Naive thymus-derived CD4-positive, alpha-beta T cell (primary cell): ENCODE measurements at regions not wholly inside any gene's neighbourhood (a gene's known extent, or its start where the extent isn't known, plus 50 kb on each side); places are given as distances from the start of the nearest gene placed in this dataset.

Experiments
- ATAC-seq: fragments of 150-1000 bp; cut with Tn5 transposase; 2 replicates; pipeline ENCODE4 v1.10.0; 2021; ENCODE audit warnings: mild to moderate bottlenecking, moderate library complexity
- CTCF ChIA-PET: fragments of 350-600 bp; sonication (Branson Sonifier 250); formaldehyde crosslinking; loops from one replicate; lab custom pipeline; 2021; ENCODE audit warnings: antibody characterized with exemption; lab: Charles Lee
- POLR2A ChIA-PET: fragments of 350-600 bp; sonication (Branson Sonifier 250); formaldehyde crosslinking; loops from one replicate; lab custom pipeline; 2021; ENCODE audit warnings: antibody characterized with exemption, inconsistent platforms; lab: Charles Lee
- DNase-seq, 9 donors: peaks; one replicate each; pipeline versions ENCODE4 v3.0.0 to v3.0.0-alpha.2; 2020 to 2022; ENCODE audit warnings: mixed read lengths in 1 of 9
- H3K27ac ChIP-seq: one replicate; pipeline ENCODE4 v1.7.0; 2013; ENCODE audit warnings: mild to moderate bottlenecking, low read depth, low read length, moderate library complexity
- H3K27me3 ChIP-seq, 2 donors: one replicate each; pipeline ENCODE4 v1.7.0; 2013; ENCODE audit warnings: low read length in 2 of 2, mild to moderate bottlenecking in 2 of 2, moderate library complexity in 2 of 2; ENCODE audit not compliant: control insufficient read depth in 2 of 2, insufficient read depth in 2 of 2
- H3K36me3 ChIP-seq, 3 experiments: 1 replicate in 2 of 3; 2 replicates in 1 of 3; pipeline ENCODE4 v1.7.0; 2013; ENCODE audit warnings: low read length in 3 of 3, mild to moderate bottlenecking in 3 of 3, moderate library complexity in 1 of 3; ENCODE audit not compliant: insufficient read depth in 3 of 3, control insufficient read depth in 2 of 3
- H3K4me1 ChIP-seq, 2 donors: one replicate each; pipeline ENCODE4 v1.7.0; 2013; ENCODE audit warnings: low read length in 2 of 2, mild to moderate bottlenecking in 2 of 2, moderate library complexity in 1 of 2; ENCODE audit not compliant: control insufficient read depth in 2 of 2, insufficient read depth in 2 of 2
- H3K4me3 ChIP-seq: 2 replicates; pipeline ENCODE4 v1.7.0; 2013; ENCODE audit warnings: mild to moderate bottlenecking, low read length
- H3K9me3 ChIP-seq, 3 experiments: 1 replicate in 2 of 3; 2 replicates in 1 of 3; pipeline ENCODE4 v1.7.0; 2013; ENCODE audit warnings: low read length in 3 of 3; ENCODE audit not compliant: control insufficient read depth in 2 of 3
- H3K27ac Mint-ChIP-seq, 9 donors: one replicate each; pipeline ENCODE4 v1.8.0; 2020 to 2022; ENCODE audit warnings: mixed read lengths in 9 of 9, mild to moderate bottlenecking in 8 of 9, moderate library complexity in 5 of 9, inconsistent platforms in 2 of 9
- H3K27me3 Mint-ChIP-seq, 5 donors: one replicate each; pipeline ENCODE4 v1.8.0; 2021 to 2022; ENCODE audit warnings: mixed read lengths in 5 of 5, mild to moderate bottlenecking in 1 of 5
- H3K36me3 Mint-ChIP-seq, 5 donors: one replicate each; pipeline ENCODE4 v1.8.0; 2020 to 2022; ENCODE audit warnings: mixed read lengths in 5 of 5, mild to moderate bottlenecking in 3 of 5, inconsistent platforms in 1 of 5
- H3K4me1 Mint-ChIP-seq, 7 donors: one replicate each; pipeline ENCODE4 v1.8.0; 2020 to 2022; ENCODE audit warnings: mixed read lengths in 7 of 7, mild to moderate bottlenecking in 3 of 7, inconsistent platforms in 1 of 7
- H3K4me3 Mint-ChIP-seq, 10 donors: one replicate each; pipeline ENCODE4 v1.8.0; 2020 to 2022; ENCODE audit warnings: mild to moderate bottlenecking in 10 of 10, mixed read lengths in 10 of 10, moderate library complexity in 6 of 10, inconsistent platforms in 2 of 10
- H3K9me3 Mint-ChIP-seq, 11 donors: one replicate each; pipeline ENCODE4 v1.8.0; 2020 to 2022; ENCODE audit warnings: mixed read lengths in 11 of 11, mild to moderate bottlenecking in 4 of 11, inconsistent platforms in 1 of 11, moderate library complexity in 1 of 11
- intact Hi-C, 2 donors: fragments of 100-400 bp; cut with micrococcal nuclease; formaldehyde crosslinking; loops; one replicate each; pipeline ENCODE4 v1.15.1; 2023

- no peak overlapping the region for H3K4me3 ChIP-seq
- DNase-seq (no peak), ATAC-seq (no peak)
- POLR2A ChIA-PET, result no interaction called here
- H3K36me3 Mint-ChIP-seq, result no peaks in the 10 kb centered on the region
- no peaks in the 10 kb centered on the region for H3K4me1 ChIP-seq
- H3K36me3 ChIP-seq, result no peaks in the 10 kb centered on the region
- H3K4me1 Mint-ChIP-seq, result no peaks in the 10 kb centered on the region
- H3K27ac Mint-ChIP-seq, result no peak overlapping the region
- H3K27me3 Mint-ChIP-seq, result no peaks in the 10 kb centered on the region
- H3K27me3 ChIP-seq, result no peaks in the 10 kb centered on the region
- CTCF ChIA-PET, result no interaction called here
- H3K4me3 Mint-ChIP-seq, result no peak overlapping the region
- H3K9me3 Mint-ChIP-seq, result peaks cover 0 to 25% (median 4%) of the 10 kb centered on the region in 11 donors
- H3K9me3 ChIP-seq, result no peaks in the 10 kb centered on the region
- intact Hi-C loops, result no loop called here
- H3K27ac ChIP-seq, result no peak overlapping the region
These were observed 510.0 kb downstream of the NLGN4X start for GRCh38 chrX:5718651-5719050.

GRCh38 chrX:5716666-5717065 is 512.0 kb downstream of the NLGN4X start:
- no peaks in the 10 kb centered on the region for H3K4me1 ChIP-seq
- Mint-ChIP-seq H3K27me3 (no peaks in the 10 kb centered on the region), H3K4me1 (no peaks in the 10 kb centered on the region), H3K27ac (no peak overlapping the region), H3K36me3 (no peaks in the 10 kb centered on the region), H3K9me3 (peaks cover 0 to 24% (median 4%) of the 10 kb centered on the region in 11 donors), H3K4me3 (no peak overlapping the region)
- H3K9me3 ChIP-seq, result no peaks in the 10 kb centered on the region
- H3K27me3 ChIP-seq, result no peaks in the 10 kb centered on the region
- POLR2A ChIA-PET, result no interaction called here
- H3K4me3 ChIP-seq, result no peak overlapping the region
- ATAC-seq (no peak), DNase-seq (no peak)
- no peak overlapping the region for H3K27ac ChIP-seq
- intact Hi-C loops, result no loop called here
- CTCF ChIA-PET, result no interaction called here
- H3K36me3 ChIP-seq, result no peaks in the 10 kb centered on the region

GRCh38 chrX:5708251-5708650 is 520.4 kb downstream of the NLGN4X start:
- CTCF ChIA-PET, result no interaction called here
- Histone ChIP-seq H3K36me3 (no peaks in the 10 kb centered on the region), H3K4me3 (no peak overlapping the region), H3K4me1 (no peaks in the 10 kb centered on the region), H3K9me3 (no peaks in the 10 kb centered on the region), H3K27ac (no peak overlapping the region), H3K27me3 (no peaks in the 10 kb centered on the region)
- intact Hi-C loops, result no loop called here
- Mint-ChIP-seq H3K4me3 (no peak overlapping the region), H3K27ac (no peak overlapping the region), H3K36me3 (peaks cover 0 to 5% (median 0%) of the 10 kb centered on the region in 5 donors), H3K9me3 (peaks cover 0 to 6% (median 0%) of the 10 kb centered on the region in 11 donors), H3K27me3 (peaks cover 0 to 4% (median 0%) of the 10 kb centered on the region in 5 donors), H3K4me1 (no peaks in the 10 kb centered on the region)
- POLR2A ChIA-PET, result no interaction called here
- ATAC-seq (no peak), DNase-seq (no peak)

- intact Hi-C loops, result no loop called here
- H3K4me1 ChIP-seq, result no peaks in the 10 kb centered on the region
- no peak overlapping the region for H3K27ac ChIP-seq
- H3K9me3 ChIP-seq, result no peaks in the 10 kb centered on the region
- no peak for DNase-seq
- Mint-ChIP-seq H3K27ac (no peak overlapping the region), H3K27me3 (no peaks in the 10 kb centered on the region), H3K4me3 (no peak overlapping the region), H3K4me1 (no peaks in the 10 kb centered on the region), H3K9me3 (peaks cover 0 to under 1% (median 0%) of the 10 kb centered on the region in 11 donors), H3K36me3 (peaks cover 0 to under 1% (median 0%) of the 10 kb centered on the region in 5 donors)
- no peaks in the 10 kb centered on the region for H3K36me3 ChIP-seq
- no peaks in the 10 kb centered on the region for H3K27me3 ChIP-seq
- ChIA-PET POLR2A (no interaction called here), CTCF (no interaction called here)
- no peak for ATAC-seq
- H3K4me3 ChIP-seq, result no peak overlapping the region
These were observed 525.8 kb downstream of the NLGN4X start for GRCh38 chrX:5702890-5703289.

GRCh38 chrX:5695971-5696370 is 532.7 kb downstream of the NLGN4X start:
- H3K4me1 Mint-ChIP-seq, result no peaks in the 10 kb centered on the region
- no peaks in the 10 kb centered on the region for H3K36me3 Mint-ChIP-seq
- H3K9me3 Mint-ChIP-seq, result peaks cover 0 to 2% (median 0%) of the 10 kb centered on the region in 11 donors
- Histone ChIP-seq H3K4me3 (no peak overlapping the region), H3K27me3 (no peaks in the 10 kb centered on the region), H3K36me3 (no peaks in the 10 kb centered on the region), H3K4me1 (no peaks in the 10 kb centered on the region), H3K9me3 (no peaks in the 10 kb centered on the region), H3K27ac (no peak overlapping the region)
- intact Hi-C loops, result no loop called here
- no peak for DNase-seq
- no peak overlapping the region for H3K4me3 Mint-ChIP-seq
- no peaks in the 10 kb centered on the region for H3K27me3 Mint-ChIP-seq
- ChIA-PET CTCF (no interaction called here), POLR2A (no interaction called here)
- no peak overlapping the region for H3K27ac Mint-ChIP-seq
- no peak for ATAC-seq

GRCh38 chrX:5683996-5684395 is 544.7 kb downstream of the NLGN4X start:
- no peaks in the 10 kb centered on the region for H3K4me1 ChIP-seq
- Mint-ChIP-seq H3K4me1 (peaks cover 0 to 3% (median 0%) of the 10 kb centered on the region in 7 donors), H3K27ac (no peak overlapping the region), H3K4me3 (no peak overlapping the region), H3K36me3 (no peaks in the 10 kb centered on the region), H3K9me3 (peaks cover 0 to 5% (median 1%) of the 10 kb centered on the region in 11 donors), H3K27me3 (no peaks in the 10 kb centered on the region)
- no peaks in the 10 kb centered on the region for H3K9me3 ChIP-seq
- ATAC-seq (no peak), DNase-seq (no peak)
- H3K27ac ChIP-seq, result no peak overlapping the region
- no peak overlapping the region for H3K4me3 ChIP-seq
- intact Hi-C loops, result no loop called here
- no peaks in the 10 kb centered on the region for H3K27me3 ChIP-seq
- CTCF ChIA-PET, result no interaction called here
- POLR2A ChIA-PET, result no interaction called here
- H3K36me3 ChIP-seq, result no peaks in the 10 kb centered on the region

GRCh38 chrX:5681159-5681558 is 547.5 kb downstream of the NLGN4X start:
- no peaks in the 10 kb centered on the region for H3K36me3 ChIP-seq
- ATAC-seq, result no peak
- peaks cover 0 to 4% (median 1%) of the 10 kb centered on the region in 11 donors for H3K9me3 Mint-ChIP-seq
- no peaks in the 10 kb centered on the region for H3K4me1 ChIP-seq
- H3K4me3 ChIP-seq, result no peak overlapping the region
- intact Hi-C loops, result no loop called here
- H3K27ac ChIP-seq, result no peak overlapping the region
- no peak overlapping the region for H3K27ac Mint-ChIP-seq
- H3K27me3 ChIP-seq, result no peaks in the 10 kb centered on the region
- no peaks in the 10 kb centered on the region for H3K9me3 ChIP-seq
- CTCF ChIA-PET, result no interaction called here
- H3K27me3 Mint-ChIP-seq, result no peaks in the 10 kb centered on the region
- H3K4me3 Mint-ChIP-seq, result no peak overlapping the region
- peaks cover 0 to 3% (median 0%) of the 10 kb centered on the region in 7 donors for H3K4me1 Mint-ChIP-seq
- H3K36me3 Mint-ChIP-seq, result no peaks in the 10 kb centered on the region
- no peak for DNase-seq
- POLR2A ChIA-PET, result no interaction called here
